Fibroblast of gingiva (primary cell): ENCODE measurements at regions not wholly inside any gene's neighbourhood (a gene's known extent, or its start where the extent isn't known, plus 50 kb on each side); places are given as distances from the start of the nearest gene placed in this dataset.
"Not testable (repeated sequence)": the region's sequence is repeated elsewhere in the genome, so short reads cannot be mapped to it uniquely, and the experiment has no call there.

Source experiments
- DNase-seq: peaks from one replicate; pipeline ENCODE4 v3.0.0-alpha.2; 2011; ENCODE audit warnings: low read depth

DNA sequence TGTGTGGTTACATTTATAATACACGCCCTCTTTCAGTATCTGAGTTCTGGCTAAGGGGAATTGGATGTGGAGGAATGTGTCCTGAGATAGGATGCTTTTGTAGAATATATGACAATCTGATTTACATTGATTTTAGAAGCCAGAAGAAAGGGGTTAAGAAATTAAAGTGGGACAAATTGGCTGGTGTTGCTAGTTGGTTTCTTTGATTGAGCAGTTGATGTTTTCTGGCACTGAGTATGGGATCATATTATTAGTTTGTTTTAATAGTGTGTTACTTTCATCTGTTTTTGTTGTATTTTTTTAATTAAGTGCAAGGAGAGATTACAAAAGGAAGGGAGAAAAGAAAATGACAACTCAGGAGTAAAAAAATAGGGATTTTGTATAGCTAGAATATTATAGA, 1634.7 kb upstream of the B3GALT2 start:
- DNase-seq, result no peak

DNA sequence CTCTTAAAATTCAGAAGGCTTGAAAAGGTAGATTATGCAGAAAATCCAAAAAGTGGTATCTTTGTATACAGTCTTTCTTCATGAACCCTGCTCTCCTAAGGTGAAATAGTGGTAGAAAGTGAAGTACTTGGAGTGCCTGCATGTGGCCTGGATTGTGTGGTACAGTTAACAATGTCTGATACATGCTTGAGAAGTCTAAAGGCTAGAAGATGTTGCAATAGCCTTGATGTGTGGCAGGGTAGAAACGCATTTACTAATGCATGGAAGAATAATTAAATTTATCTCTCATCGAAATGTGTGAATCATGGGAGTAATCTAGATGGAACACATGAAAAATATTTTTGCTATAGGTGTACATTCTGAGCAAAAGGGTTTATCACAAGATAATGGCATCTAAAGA, 1632.3 kb upstream of the B3GALT2 start:
- no peak for DNase-seq

DNA sequence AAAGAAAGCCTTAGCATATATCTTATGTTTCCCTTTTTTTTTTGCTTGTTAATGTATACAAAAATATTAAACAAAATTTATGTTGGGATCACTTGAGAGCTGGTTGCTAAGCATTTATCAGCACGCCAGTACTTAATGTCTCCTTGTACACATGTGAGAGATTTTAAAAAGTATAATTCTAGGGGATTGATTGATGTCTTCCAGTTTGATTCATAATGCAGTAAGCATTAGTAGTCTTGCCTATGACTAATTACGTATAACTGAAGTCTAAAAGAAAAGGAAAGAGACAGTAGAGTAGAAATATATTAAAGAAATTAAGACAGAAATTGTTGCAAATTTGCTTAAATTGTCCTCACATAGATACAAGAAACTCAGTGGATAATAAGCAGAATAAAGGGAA, 1630.4 kb upstream of the B3GALT2 start:
- DNase-seq, result no peak

DNA sequence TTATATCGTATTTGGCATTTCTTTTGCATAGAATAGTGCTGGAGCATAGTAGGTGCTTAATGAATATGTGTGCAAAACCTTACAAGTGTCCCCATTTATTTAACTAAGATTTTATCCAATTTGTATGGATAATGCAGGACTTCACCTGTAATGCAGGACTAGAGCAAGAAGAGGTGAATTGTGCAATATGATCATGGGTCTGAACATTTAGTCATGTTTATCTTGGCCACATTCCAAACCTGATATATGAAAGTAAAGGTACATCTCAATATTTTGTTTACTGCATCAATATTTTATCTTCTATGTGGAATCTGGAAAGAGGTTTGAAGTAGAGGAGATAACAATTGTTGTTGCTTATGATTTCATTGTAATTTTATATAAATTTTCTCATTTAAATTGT, 1626.7 kb upstream of the B3GALT2 start:
- DNase-seq, result no peak

DNA sequence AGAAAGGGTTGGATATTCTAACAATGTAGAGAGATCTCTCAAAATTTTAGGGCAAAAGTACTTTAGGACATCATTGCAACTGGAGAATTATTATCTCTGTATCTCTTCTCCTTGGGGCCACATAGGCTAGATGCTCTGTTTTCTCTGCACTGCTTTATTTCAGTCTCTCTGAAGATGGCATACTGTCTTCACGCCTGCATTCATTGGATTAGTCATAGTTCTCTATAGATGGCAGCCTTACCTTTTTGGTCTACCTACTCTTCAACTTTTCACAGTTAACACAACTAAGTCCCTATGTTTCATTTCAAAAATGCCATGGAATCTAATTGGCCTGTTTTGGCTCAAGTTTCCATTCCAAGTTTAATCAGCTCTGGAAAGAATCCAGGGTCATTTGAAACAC, 1623.3 kb upstream of the B3GALT2 start:
- DNase-seq, result no peak

DNA sequence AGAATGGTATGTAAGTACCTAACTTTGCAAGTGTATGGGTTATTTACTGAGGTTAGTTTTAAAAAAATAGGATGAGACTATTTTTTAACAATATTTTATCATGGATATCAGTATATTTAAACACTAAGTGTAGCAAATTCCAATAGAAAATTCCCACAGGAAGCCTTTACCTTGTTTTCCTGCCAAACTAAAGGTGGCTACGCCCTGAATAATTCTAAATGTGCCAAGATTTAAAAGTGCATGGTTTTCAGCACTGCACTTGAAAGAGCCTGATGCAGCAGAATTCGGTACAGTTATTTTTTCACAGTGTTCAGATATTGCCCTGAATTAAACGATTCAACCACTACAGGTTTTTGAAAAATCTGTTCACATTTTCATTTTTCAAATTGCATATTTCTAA, 1622.8 kb upstream of the B3GALT2 start:
- DNase-seq, result no peak

DNA sequence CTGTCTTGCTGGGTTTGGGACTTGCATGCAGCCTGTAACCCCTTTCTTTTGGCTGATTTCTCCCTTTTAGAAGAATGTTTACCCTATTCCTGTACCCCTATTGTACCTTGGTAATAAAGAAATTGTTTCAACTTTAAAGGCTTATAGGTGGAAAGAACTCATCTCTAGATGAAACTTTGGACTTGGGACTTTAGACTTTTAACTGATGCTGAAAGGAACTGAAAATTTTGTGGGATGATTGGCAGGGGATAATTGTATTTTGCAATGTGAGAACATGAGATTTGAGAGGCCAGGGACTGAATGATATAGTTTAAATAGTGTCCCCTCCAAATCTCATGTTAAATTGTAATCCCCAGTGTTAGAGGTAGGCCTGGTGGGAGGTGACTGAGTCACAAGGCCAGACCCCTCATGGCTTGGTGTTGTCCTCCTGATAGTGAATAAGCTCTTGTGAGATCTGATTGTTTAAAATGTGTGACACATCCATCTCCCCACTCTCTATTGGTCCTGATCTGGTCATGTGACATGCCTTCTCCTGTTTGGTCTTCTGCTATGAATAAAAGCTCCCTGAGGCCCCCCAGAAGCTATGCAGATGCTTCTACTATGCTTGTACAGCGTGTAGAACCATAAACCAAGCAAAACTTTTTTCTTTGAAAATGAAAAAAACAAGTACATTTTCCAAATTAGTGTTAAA, 1621.3 kb upstream of the B3GALT2 start:
- DNase-seq, result no peak

DNA sequence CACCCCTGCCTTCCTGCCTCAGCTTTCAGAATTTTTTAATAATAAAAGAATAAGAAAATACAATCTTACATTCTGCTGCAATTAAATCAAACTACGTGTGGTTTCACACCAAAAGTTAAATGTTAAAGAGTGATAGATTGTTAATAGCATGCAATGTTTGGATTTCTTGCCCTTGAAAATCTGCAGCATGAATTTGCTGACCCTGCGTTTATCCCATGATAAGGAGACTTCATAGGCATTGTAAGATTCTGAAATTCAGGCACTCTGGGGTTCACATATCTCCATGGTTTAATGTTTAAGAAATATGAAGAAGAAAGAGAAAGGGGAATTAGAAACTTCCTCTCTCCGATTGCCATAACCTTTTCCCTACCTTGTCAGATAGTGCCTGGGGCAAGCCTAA, 1616.2 kb upstream of the B3GALT2 start:
- DNase-seq, result no peak

DNA sequence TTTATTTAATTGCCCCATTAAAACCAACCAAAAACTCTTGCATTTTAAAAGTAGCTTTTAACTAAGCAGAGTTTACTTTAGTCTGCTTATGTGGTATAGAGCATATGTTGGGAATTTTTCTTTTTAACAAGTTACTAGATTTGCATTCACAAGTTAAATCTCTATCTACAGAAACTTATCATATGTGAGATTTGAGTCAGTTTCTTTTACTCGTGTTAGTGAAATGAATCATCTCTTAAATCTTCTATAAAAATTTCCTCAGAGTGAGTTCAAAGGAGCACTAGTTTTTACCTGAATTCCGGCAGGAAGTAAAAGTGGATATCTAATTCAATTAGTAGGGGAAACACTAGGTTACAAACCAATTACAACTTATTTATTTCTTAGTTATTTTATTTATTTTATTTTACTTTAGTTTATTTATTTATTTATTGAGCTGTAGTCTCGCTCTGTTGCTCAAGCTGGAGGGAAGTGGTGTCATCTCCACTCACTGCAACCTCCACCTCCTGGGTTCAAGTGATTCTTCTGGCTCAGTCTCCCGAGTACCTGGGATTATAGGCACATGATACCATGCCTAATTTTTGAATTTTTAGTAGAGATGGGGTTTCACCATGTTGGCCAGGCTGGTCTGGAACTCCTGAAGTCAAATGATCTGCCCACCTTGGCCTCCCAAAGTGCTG, 1609.6 kb upstream of the B3GALT2 start:
- no peak for DNase-seq

DNA sequence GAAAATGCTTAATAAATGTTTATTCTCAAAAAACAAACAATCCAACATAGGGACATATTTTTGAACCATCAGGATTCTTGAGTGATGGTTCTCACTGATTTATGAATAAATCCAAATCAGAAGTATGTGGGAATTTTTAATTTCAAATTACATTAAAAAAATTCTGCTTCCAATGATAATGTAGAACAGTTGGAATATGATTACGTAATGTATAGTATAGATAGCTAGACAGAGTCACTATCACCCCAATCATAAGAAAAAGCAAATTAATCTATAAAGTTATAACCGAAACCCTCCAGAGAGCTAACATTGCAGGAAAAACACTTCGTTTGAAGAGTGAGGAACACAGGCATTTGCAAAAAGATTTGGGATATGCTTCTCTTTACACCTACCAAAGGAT, 1600.6 kb upstream of the B3GALT2 start:
- DNase-seq, result no peak

DNA sequence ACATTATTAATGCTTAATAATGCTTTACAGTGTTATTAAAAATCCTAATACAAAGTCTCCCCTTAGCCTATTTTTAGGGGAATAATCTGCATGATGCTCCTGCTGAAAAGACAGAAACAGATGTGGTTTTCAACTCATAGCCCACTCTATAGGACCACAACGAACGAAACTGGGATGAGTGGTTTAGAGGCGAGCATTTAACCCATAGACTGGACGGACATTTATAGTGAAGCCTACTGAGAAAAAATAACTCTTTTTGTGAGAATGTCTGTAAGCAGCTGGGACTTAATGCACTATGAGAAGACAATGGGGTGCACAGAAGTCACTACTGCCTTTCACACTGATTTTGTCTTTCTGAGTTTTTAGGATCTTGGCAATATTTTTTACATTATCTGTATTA, 1599.6 kb upstream of the B3GALT2 start:
- DNase-seq, result no peak

DNA sequence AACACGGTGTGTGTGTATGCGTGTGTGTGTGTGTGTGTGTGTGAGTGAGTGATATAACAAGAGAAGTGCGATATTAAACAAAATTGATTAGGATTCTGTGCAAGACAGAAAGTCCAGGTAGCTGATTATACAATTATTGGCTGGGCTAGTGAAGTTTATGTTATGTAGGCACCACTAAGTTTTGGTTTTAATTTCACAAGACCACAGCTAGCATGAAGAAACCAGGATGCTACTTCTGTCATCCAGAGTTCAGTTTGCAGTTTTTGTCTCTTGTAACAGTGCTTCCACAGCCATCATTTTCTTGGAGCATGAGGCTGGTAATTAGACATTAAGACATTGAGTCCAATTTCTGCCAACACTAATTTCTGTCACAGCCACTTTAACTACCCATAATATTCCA, 1590.2 kb upstream of the B3GALT2 start:
- no peak for DNase-seq

DNA sequence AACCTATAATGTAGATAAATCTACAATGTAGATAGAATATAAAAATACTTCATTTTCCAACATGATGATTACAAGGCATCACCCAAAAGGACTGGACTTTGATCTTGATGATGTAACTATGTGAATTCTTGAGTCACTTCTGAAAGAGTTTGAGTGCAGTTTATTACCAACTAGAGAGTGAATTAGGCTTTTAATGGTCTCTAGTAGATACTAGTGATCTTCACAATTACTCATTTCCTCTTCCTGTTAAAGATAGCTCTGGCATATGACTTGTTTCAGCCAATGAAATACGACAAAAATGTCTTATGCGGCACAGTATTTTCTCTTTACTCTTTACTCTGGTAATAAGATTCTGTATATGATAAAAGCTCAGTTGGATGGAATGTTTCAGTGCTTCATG, 1588.1 kb upstream of the B3GALT2 start:
- DNase-seq, result no peak

DNA sequence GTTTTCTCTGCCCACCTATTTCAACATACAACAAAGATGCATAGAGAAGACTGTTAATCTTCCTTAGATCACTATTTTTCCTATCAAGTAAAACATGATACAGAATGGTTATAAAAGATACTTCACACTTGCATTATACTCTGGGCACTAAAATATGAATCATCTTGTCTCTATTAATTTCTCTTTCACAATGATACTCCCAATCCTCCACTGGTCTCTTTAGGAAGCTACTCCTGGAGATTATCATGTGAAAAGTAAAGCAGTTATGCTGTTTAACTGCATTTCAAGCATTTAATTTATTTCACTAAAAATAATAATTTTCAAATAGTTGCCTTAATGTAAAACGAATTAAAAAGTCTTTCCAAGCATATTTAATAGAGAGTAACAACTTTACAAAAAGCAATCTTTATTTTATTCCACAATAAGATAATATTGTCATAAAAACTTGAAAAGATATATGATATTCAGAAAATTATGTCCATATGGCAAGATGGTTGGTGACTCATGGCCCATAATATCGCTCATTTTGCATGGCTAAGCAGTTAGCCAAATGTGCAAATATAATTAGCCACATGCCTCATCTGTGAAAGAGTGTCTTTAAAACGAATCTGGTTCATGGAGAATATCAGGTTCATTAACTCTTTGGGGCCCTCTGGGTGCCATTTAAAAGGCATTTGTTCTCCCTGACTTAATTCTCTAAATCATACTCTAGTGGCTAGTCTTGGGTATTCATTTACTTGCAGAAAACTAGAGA, 1569.0 kb upstream of the B3GALT2 start:
- DNase-seq, result no peak

DNA sequence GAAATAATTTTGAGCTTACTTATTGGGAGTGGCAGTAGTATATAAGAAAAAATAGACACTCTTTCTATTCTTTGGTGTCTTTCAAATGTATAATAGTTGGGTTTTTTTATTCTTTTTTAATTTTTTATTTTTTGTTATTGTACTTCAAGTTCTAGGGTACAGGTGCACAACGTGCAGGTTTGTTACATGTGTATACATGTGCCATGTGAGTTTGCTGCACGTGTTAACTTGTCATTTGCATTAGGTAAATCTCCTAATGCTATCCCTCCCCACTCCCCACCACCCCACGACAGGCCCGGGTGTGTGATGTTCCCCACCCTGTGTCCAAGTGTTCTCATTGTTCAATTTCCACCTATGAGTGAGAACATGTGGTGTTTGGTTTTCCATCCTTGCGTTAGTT, 1552.4 kb upstream of the B3GALT2 start:
- DNase-seq, result not testable (repeated sequence)

DNA sequence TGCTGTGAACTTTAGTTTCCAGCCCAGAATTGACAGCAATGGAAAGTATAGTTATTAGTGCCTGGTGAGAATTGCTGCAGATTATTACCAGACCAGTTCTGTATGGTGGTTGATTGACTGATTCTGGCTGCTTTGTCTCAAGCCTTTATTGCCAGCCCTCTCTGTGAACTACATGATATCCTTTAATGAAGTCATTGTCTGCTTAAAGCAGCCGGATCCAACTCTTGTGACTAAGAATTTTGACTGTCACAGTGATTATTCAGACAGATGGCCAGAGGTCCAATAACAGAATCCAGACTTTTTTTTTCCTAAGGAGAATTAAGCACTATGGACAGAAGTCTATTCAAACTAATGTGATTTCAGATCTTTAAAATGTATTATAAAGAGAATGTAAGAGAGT, 1548.6 kb upstream of the B3GALT2 start:
- DNase-seq, result no peak

DNA sequence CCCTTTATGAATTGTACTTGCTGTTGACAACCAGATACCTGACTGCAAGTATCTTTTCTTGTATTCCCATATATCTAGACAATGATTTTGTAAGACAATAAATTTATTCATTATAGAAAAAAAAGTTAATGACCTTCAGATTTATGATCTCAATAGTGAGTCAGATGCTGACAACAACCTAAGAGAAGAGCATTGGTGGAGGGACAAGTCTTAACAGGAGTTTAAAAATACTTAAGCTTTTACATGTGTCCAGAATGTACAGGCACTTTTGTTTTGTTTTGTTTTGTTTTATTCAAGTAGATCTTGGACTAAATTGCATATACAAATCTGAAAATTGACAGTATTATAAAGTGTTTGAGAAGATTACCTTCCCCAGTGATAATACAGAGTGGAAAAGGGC, 1544.6 kb upstream of the B3GALT2 start:
- DNase-seq, result no peak

DNA sequence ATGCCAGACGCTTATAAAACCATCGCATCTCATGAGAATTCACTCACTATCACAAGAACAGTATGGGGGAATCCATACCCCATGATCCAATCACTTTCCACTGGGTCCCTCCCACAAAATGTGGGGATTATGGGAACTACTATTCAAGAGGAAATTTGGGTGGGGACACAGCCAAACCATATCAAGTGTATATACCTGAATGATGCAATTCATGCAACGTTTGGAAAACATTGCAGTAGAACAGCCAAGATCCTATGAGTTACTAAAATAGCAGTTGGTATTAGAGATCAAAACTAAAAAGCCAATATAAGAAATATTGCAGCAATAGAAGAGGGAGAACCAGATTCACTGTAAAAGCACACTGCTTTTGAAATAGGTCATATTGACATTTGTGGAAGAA, 1543.9 kb upstream of the B3GALT2 start:
- DNase-seq, result no peak

DNA sequence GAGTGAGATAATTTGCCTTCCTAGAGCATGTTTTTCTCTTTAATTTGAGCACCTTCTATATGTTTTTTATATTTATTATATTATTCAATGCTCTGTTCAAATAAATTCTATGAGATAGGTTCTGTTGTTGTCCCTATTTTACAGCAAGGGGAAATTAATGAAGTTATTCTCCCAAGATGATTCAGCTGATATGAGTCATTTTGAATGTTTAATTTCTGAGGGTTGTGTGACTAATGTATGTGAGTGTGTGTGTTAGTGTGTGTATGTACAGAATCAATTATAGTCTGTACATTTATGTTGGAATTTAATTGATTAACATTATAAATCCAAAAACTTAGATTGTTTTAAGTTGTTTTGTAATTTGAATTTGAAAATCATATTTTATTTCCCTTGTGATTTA, 1536.7 kb upstream of the B3GALT2 start:
- DNase-seq, result no peak

DNA sequence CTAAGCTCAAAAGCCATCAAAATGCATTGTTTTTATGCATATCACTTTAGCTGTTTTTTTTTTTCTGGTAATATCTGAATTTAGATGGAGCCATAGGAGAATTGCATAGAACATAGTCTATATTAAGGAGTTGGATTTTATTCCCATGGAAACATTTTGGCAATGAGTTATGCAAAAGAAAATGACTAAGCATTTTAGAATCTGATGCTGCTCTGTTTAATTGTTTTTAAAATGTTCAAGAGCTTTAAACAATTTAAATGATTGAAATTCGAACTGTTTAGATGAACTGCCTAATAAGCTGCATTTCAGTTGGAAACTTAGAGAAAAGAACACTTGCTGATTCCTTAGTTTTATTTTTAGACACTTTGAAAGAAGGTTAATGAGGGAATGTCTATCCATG, 1531.5 kb upstream of the B3GALT2 start:
- no peak for DNase-seq

DNA sequence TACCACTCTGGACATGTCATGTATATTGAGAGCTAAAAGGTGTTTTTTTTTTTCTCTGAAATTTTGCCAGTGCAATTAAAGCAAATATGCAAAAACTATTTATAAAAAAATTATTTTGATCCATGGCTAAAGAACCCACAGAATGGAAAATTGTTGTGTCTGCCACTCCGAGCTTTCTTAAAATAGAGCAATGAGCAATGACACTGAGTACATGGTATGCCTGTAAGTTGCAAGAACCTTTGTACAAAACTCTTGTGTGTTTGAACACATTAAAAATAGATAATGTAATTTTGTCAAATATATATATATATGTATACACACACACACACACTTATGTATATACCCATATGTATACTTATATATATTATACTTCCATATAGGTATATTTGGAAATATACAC, 1530.9 kb upstream of the B3GALT2 start:
- DNase-seq, result no peak

DNA sequence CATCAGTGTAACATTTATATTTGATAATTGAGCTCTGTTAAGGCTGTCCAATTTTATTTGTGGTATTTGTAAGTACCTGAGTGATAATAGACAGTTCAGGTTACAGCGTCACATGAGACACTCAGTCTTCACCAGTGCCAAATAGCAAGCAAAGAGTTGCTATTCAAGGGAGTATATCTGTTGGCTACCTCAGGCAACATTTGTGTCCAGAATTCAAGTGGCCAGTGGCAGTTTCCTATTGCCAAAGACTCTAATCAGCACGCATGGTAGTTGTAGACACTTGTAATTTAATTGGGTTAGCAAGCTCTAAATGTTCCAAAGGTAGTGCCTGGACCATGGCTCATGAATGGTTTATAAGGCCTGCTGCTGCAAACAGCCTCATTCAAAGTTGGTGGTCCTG, 1524.3 kb upstream of the B3GALT2 start:
- DNase-seq, result no peak

DNA sequence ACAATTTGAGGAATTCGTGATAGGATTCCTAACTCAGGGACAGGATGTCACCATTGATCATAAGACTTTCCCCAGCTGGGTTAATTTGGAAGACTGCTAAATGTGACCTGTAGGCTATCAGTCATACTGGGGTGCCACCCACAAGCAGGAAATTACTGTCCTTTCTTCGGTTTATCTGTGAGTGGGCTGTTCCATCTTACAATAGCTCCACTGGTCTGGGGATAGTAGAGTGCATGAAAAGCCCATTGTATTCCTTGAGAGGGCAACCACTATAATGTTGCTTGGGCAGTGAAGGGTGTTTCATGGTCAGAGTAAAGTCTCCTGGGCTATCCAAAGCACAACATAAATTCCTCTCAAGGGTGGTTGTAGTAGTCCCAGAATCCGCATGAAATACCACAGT, 1523.0 kb upstream of the B3GALT2 start:
- no peak for DNase-seq

DNA sequence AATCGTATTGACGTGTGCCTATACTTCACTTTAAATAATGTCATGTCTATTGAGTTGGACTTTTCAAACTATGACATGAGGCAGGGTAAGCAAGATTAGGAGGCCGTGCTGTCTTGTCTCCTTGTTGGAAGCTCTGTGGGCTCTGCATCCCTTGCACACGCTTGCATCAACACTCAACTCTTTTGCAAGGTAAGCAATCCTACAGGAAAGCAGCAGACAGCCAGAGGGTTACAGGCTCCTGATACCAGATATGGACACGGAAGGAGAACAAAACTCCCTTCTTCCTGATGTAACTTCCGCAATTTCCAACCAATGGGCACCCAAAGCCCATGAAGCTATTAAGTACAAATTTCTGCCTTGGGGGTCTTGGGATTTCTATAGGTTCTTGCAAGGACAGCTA, 1520.7 kb upstream of the B3GALT2 start:
- DNase-seq, result no peak
